ENCODE measurements at regions not wholly inside any gene's neighbourhood (a gene's known extent, or its start where the extent isn't known, plus 50 kb on each side); places are given as distances from the start of the nearest gene placed in this dataset.
"Not testable (repeated sequence)": the region's sequence is repeated elsewhere in the genome, so short reads cannot be mapped to it uniquely, and the experiment has no call there.

DNA sequence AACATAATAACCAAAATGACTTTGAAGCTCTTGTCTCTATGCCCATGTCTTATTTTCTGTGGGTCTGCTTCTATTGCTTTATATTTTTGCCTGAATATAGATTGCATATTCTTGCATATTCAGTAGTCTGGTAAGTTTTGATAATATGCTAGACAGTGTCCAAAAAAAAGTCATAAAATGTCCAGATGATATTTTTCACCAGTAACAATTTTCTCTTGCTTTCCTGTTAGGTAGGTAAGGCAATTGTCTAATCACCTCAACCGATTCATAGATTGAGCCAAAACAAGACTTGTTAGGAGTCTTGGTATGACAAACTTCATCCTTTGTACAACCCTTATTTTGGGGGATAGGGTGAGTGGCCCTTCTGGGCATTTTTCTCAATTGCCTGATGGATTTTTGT, 277.0 kb upstream of the NRP1 start:
- H3K9me3 Mint-ChIP-seq, result peaks cover 21% of the 10 kb centered on the region
- no peak overlapping the region for H3K27ac Mint-ChIP-seq
- H3K4me1 Mint-ChIP-seq (ENCODE audit: low read depth), result no peaks in the 10 kb centered on the region
- H3K4me3 Mint-ChIP-seq, result no peak overlapping the region
- peaks cover 3% of the 10 kb centered on the region for H3K27me3 Mint-ChIP-seq (ENCODE audit: low read depth)
- no peaks in the 10 kb centered on the region for H3K36me3 Mint-ChIP-seq (ENCODE audit: low read depth)

DNA sequence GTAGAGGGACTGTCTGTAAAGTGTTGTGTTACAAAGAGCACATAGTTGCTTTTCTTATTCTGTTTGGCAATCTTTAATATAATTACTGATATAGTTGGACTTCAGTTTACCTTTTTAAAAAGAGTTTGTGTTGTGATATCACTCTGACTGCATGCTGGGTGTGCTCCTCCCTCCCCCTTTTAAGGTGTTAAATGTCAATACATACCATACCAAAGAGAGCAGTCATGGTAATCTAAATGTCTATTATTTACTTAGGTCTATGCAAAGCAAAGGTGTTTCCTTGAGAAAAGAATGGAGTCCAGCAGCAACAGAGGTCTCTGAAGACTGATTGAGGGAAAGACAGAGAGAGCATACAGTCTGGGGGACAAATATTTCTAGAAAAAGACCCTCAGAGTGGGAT, 275.1 kb upstream of the NRP1 start:
- Mint-ChIP-seq H3K4me1 (ENCODE audit: low read depth) (no peaks in the 10 kb centered on the region), H3K9me3 (peaks cover 16% of the 10 kb centered on the region), H3K4me3 (no peak overlapping the region), H3K27ac (no peak overlapping the region), H3K27me3 (ENCODE audit: low read depth) (peaks cover 3% of the 10 kb centered on the region), H3K36me3 (ENCODE audit: low read depth) (no peaks in the 10 kb centered on the region)

DNA sequence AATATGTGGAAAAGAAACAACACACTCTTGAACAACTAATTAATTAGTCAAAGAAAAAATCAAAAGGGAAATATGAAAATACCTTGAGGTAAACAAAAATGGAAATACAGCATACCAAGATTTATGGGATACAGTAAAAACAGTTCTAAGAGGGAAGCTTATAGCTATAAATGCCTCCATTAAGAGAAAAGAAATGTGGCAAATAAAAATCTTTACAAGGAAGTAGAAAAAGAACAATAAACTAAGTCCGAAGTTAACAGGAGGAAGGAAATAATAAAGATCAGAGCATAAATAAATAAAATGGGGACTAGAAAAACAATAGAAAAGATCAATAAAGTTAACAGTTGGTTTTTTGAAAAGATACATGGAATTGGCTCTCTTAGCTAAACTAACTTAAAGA, 267.8 kb upstream of the NRP1 start:
- Mint-ChIP-seq H3K27me3 (ENCODE audit: low read depth) (no peaks in the 10 kb centered on the region), H3K27ac (no peak overlapping the region), H3K4me3 (no peak overlapping the region), H3K9me3 (peaks cover 12% of the 10 kb centered on the region), H3K36me3 (ENCODE audit: low read depth) (no peaks in the 10 kb centered on the region), H3K4me1 (ENCODE audit: low read depth) (no peaks in the 10 kb centered on the region)

- Mint-ChIP-seq H3K4me3 (no peak overlapping the region), H3K9me3 (peaks cover 13% of the 10 kb centered on the region), H3K36me3 (ENCODE audit: low read depth) (no peaks in the 10 kb centered on the region), H3K27ac (no peak overlapping the region), H3K4me1 (ENCODE audit: low read depth) (no peaks in the 10 kb centered on the region), H3K27me3 (ENCODE audit: low read depth) (no peaks in the 10 kb centered on the region)
Measured at GRCh38 chr10:33600381-33600780, 265.9 kb upstream of the NRP1 start.

DNA sequence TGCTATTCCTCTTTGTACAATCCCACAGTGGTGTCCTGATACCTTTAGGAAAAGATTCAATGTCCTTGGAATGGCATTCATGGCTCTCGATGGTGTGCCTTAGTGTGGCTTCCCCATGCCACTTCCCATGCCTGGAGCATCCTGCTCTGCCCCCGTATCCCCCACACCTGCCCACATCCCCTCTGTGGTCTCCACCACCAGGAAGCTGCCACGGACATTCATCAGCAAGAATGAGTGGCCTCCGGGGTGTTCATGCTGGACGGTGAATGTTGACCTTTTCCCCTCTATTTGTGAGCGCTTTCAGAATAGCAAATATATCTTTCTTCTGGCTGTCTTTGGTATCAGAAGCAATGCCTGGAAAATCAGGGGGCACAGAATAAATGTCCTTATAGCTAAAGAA, 262.0 kb upstream of the NRP1 start:
- no peaks in the 10 kb centered on the region for H3K4me1 Mint-ChIP-seq (ENCODE audit: low read depth)
- no peak overlapping the region for H3K27ac Mint-ChIP-seq
- no peaks in the 10 kb centered on the region for H3K36me3 Mint-ChIP-seq (ENCODE audit: low read depth)
- H3K9me3 Mint-ChIP-seq, result peaks cover 17% of the 10 kb centered on the region
- H3K27me3 Mint-ChIP-seq (ENCODE audit: low read depth), result no peaks in the 10 kb centered on the region
- no peak overlapping the region for H3K4me3 Mint-ChIP-seq

GRCh38 chr10:33594475-33594874, 260.0 kb upstream of the NRP1 start:
- Mint-ChIP-seq H3K9me3 (peaks cover 17% of the 10 kb centered on the region), H3K27me3 (ENCODE audit: low read depth) (no peaks in the 10 kb centered on the region), H3K4me3 (no peak overlapping the region), H3K4me1 (ENCODE audit: low read depth) (no peaks in the 10 kb centered on the region), H3K36me3 (ENCODE audit: low read depth) (no peaks in the 10 kb centered on the region), H3K27ac (no peak overlapping the region)

DNA sequence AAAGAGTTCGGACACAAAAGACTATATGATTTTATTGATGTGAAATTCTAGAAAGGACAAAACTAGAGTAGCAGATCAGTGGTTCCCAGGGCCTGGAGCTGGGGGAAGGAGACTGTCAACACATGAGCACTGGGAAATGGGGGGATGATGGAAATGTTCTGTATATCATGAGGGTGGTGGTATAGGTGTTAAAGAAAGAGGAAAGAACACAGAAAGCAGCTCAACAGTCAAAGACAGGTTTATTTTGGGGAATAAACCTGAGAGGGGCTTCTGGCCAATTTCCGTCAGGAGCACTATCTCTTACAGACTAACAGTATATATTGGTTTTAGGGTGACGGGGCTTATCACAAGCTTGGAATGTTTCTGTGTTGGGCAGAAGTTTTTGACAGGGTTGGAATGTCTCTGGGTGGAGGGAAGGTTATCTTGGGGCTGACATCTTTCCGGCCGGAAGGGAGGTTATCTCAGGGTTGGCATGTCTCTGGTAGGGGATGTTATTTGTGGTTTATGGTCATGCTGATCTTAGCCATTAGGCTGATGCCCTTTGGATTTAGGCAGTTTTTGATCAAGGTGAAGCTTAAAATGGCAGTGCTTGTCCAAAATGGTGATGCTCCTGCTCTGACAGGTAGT, 254.6 kb upstream of the NRP1 start:
- no peaks in the 10 kb centered on the region for H3K36me3 Mint-ChIP-seq (ENCODE audit: low read depth)
- H3K4me1 Mint-ChIP-seq (ENCODE audit: low read depth), result no peaks in the 10 kb centered on the region
- H3K4me3 Mint-ChIP-seq, result no peak overlapping the region
- H3K27me3 Mint-ChIP-seq (ENCODE audit: low read depth), result no peaks in the 10 kb centered on the region
- peaks cover 4% of the 10 kb centered on the region for H3K9me3 Mint-ChIP-seq
- no peak overlapping the region for H3K27ac Mint-ChIP-seq

GRCh38 chr10:33584596-33584995, 250.1 kb upstream of the NRP1 start:
- not testable (repeated sequence) for H3K9me3 Mint-ChIP-seq; H3K36me3 Mint-ChIP-seq (ENCODE audit: low read depth); H3K27me3 Mint-ChIP-seq (ENCODE audit: low read depth); H3K4me3 Mint-ChIP-seq; H3K4me1 Mint-ChIP-seq (ENCODE audit: low read depth); H3K27ac Mint-ChIP-seq

DNA sequence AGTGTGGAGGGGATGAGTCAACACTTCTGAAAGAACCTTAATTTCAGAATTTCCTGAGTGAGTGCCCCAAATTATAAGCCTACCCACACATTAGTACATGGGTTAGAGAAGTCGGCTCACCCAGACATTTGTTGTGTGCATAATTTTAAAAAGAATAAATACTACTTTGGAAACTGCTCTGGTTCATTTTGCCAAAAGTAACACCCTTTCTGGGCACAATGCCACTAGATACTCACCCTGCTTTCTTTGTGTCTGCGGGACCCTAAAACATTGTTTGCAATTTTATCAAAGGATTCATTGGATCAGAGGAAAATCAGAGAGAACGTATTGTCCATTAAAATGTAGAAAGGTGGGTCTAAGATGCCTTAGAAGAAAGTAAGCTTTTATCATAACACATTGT, 245.5 kb upstream of the NRP1 start:
- no peaks in the 10 kb centered on the region for H3K27me3 Mint-ChIP-seq (ENCODE audit: low read depth)
- H3K36me3 Mint-ChIP-seq (ENCODE audit: low read depth), result no peaks in the 10 kb centered on the region
- H3K9me3 Mint-ChIP-seq, result no peaks in the 10 kb centered on the region
- H3K27ac Mint-ChIP-seq, result no peak overlapping the region
- no peak overlapping the region for H3K4me3 Mint-ChIP-seq
- no peaks in the 10 kb centered on the region for H3K4me1 Mint-ChIP-seq (ENCODE audit: low read depth)

DNA sequence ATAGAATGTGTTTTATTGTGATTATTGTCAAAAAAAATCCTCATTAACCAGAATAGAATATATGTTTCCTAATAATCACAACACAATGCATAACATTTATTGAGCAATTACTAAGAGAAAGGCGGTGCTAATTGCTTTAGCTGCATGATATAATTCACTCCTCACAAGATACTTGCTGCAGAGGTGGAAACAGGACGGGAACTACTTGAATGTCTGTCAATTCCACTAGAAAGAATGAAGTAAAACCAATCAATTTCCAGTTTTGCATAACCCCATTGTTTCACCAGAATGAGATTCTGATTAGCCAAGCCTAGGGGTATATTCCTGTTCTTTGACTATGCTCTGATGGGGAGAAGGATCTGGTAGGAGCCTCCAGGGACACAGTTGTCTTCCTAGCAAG, 239.1 kb upstream of the NRP1 start:
- Mint-ChIP-seq H3K4me3 (no peak overlapping the region), H3K27ac (no peak overlapping the region)

DNA sequence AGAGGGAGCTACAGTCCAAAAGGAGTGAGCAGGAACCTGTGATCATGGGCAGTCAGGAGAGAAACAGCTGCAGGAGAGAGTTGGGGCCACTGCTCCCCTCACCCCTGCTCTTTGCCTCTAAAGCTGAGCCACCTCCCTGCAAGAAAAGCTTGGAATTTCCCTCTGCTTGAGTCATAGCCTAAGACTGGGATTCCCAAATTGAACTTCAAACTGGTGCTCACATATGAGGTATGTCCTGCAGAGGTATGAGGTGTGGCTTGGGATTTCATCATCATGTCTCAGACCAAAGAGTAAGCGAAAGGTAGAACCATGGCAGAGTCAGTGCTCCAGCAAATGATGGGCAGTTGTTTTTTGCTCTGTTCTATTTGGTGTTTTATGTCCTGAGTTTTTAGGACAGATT, 237.1 kb upstream of the NRP1 start:
- Mint-ChIP-seq H3K9me3 (no peaks in the 10 kb centered on the region), H3K4me1 (ENCODE audit: low read depth) (no peaks in the 10 kb centered on the region), H3K36me3 (ENCODE audit: low read depth) (no peaks in the 10 kb centered on the region), H3K4me3 (no peak overlapping the region), H3K27ac (no peak overlapping the region), H3K27me3 (ENCODE audit: low read depth) (no peaks in the 10 kb centered on the region)

More for the DNA sequence above, 239.1 kb upstream of the NRP1 start:
- no peaks in the 10 kb centered on the region for H3K4me1 Mint-ChIP-seq (ENCODE audit: low read depth)
- H3K36me3 Mint-ChIP-seq (ENCODE audit: low read depth), result no peaks in the 10 kb centered on the region
- no peaks in the 10 kb centered on the region for H3K9me3 Mint-ChIP-seq
- no peaks in the 10 kb centered on the region for H3K27me3 Mint-ChIP-seq (ENCODE audit: low read depth)

DNA sequence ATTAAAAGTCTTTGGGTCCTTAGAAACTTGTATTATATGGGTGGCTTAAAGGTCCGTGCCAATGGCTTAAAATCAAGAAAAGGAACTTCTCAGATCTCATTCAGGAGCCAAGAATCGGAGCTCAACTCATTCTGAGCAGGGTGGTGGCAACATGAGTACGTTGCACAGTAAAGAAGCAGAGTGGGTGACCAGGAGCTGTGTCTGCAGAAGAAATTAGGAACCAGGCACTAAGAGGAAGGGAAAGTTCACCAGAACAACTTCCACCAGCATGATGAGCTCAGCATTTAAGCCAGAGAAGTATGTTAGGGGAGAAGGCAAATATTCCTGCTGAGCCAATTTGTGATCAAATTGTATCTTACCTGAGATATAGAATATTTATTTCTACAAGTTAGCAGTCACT, 236.0 kb upstream of the NRP1 start:
- H3K4me1 Mint-ChIP-seq (ENCODE audit: low read depth), result no peaks in the 10 kb centered on the region
- H3K27ac Mint-ChIP-seq, result no peak overlapping the region
- H3K27me3 Mint-ChIP-seq (ENCODE audit: low read depth), result no peaks in the 10 kb centered on the region
- H3K36me3 Mint-ChIP-seq (ENCODE audit: low read depth), result no peaks in the 10 kb centered on the region
- no peaks in the 10 kb centered on the region for H3K9me3 Mint-ChIP-seq
- no peak overlapping the region for H3K4me3 Mint-ChIP-seq

- no peaks in the 10 kb centered on the region for H3K9me3 Mint-ChIP-seq
- no peak overlapping the region for H3K4me3 Mint-ChIP-seq
- no peaks in the 10 kb centered on the region for H3K36me3 Mint-ChIP-seq (ENCODE audit: low read depth)
- no peak overlapping the region for H3K27ac Mint-ChIP-seq
- H3K27me3 Mint-ChIP-seq (ENCODE audit: low read depth), result no peaks in the 10 kb centered on the region
- no peaks in the 10 kb centered on the region for H3K4me1 Mint-ChIP-seq (ENCODE audit: low read depth)
Measured at GRCh38 chr10:33569702-33570101, 235.2 kb upstream of the NRP1 start.

DNA sequence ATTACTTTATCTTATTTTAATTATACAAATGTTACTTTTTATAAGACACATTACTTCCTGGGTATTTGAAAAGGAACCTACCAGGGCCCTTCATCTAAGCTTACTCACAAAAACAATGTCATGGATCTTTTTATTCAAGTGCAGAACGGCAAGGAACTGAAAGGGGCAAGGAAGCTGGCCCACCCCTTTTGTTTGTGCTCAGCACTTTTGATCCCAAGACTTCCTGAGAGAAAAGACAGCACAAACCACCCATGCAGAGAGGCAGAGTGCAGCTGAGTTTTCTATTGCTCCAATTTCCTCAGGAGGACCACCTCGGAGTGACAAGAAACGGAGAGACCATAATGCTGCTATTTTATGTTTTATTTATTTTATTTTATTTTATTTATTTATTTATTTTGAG, 232.0 kb upstream of the NRP1 start:
- Mint-ChIP-seq H3K9me3 (no peaks in the 10 kb centered on the region), H3K4me1 (ENCODE audit: low read depth) (no peaks in the 10 kb centered on the region), H3K27ac (no peak overlapping the region), H3K27me3 (ENCODE audit: low read depth) (no peaks in the 10 kb centered on the region), H3K36me3 (ENCODE audit: low read depth) (no peaks in the 10 kb centered on the region), H3K4me3 (no peak overlapping the region)

DNA sequence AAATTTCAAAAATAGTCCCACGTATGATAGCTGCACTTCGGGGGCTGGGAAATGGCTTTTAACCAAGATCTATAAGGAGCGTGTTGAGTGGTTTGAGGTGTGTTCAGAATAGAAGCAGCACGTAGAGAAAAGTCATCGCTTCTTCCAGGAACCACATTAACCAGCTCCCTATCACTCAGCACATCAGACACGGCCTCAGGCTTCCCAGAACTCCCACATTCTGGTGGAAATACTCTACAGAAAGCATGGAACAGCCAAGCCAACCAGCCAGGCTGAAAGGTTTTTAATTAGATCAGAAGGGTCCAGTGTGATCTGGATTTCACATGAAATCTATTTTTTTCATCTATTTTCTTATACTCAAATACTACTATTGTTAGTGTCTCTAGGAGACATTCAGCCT, 231.5 kb upstream of the NRP1 start:
- no peaks in the 10 kb centered on the region for H3K27me3 Mint-ChIP-seq (ENCODE audit: low read depth)
- no peak overlapping the region for H3K4me3 Mint-ChIP-seq
- H3K9me3 Mint-ChIP-seq, result no peaks in the 10 kb centered on the region
- no peak overlapping the region for H3K27ac Mint-ChIP-seq
- H3K4me1 Mint-ChIP-seq (ENCODE audit: low read depth), result no peaks in the 10 kb centered on the region
- no peaks in the 10 kb centered on the region for H3K36me3 Mint-ChIP-seq (ENCODE audit: low read depth)

DNA sequence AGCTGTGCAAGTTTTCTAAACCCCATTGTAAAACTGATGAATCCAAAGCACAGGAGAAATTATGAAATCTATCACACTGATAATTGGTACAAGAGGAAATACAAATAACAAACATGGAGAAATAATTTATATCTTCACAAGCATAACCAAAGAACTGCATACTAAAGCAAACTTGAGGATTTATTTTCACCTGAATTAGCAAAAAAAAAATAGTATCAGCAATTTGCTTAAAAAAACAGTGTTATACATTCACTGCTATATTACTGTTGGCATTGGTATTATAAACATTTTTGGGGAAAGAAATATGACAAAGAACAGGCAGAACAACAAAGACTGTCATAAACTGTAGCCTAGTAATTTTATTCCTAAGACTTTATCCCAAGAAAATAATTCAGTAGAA, 230.8 kb upstream of the NRP1 start:
- Mint-ChIP-seq H3K27ac (no peak overlapping the region), H3K36me3 (ENCODE audit: low read depth) (no peaks in the 10 kb centered on the region), H3K9me3 (no peaks in the 10 kb centered on the region), H3K4me1 (ENCODE audit: low read depth) (no peaks in the 10 kb centered on the region), H3K27me3 (ENCODE audit: low read depth) (no peaks in the 10 kb centered on the region), H3K4me3 (no peak overlapping the region)
